ENCODE measurements at regions not wholly inside any gene's neighbourhood (a gene's known extent, or its start where the extent isn't known, plus 50 kb on each side); places are given as distances from the start of the nearest gene placed in this dataset.

DNA sequence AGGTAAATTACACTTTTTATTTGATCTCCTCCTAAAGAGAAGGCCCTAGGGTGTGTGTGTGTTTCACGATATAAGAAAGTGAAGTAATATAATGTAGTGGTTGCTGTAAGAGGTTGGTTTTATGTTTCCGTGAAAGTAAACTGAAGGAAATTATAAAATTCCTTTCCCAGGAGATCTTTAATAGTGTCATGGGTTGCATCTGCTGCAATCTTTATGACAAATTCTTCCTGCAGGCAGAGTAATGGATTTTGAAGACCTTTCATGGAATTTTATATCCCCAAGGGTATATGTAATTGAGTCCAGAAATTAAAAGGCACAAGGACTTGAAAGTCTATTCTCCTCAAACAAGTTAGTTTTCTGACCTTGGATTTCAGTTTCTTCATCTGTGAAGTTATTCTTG, 538.6 kb downstream of the ANKRD50 start:
- H3K9me3 ChIP-seq (ENCODE audit: insufficient read depth, low read length) = no peaks in the 10 kb centered on the region
- H3K4me1 ChIP-seq (ENCODE audit: insufficient read depth, insufficient read length) = no peaks in the 10 kb centered on the region
- no peak overlapping the region for H3K4me3 ChIP-seq (ENCODE audit: insufficient read length, low read depth)
- TF ChIP-seq ZNF274 (IDR thresholded peaks at IDR 0.05; ENCODE audit: low read depth, low read length) = no peak
- no peaks in the 10 kb centered on the region for H3K27me3 ChIP-seq (ENCODE audit: insufficient read depth, insufficient read length)
- no peaks in the 10 kb centered on the region for H3K36me3 ChIP-seq (ENCODE audit: insufficient read depth, insufficient read length, low read length)
- DNase-seq (ENCODE audit: low read depth, low spot score) = no peak
- no peak overlapping the region for H3K9ac ChIP-seq (ENCODE audit: insufficient read length, low read depth)

- H3K9me3 ChIP-seq (ENCODE audit: insufficient read depth, low read length) = no peaks in the 10 kb centered on the region
- H3K9ac ChIP-seq (ENCODE audit: insufficient read length, low read depth) = no peak overlapping the region
- no peak overlapping the region for H3K4me3 ChIP-seq (ENCODE audit: insufficient read length, low read depth)
- H3K36me3 ChIP-seq (ENCODE audit: insufficient read depth, insufficient read length, low read length) = no peaks in the 10 kb centered on the region
- TF ChIP-seq ZNF274 (IDR thresholded peaks at IDR 0.05; ENCODE audit: low read depth, low read length) = no peak
- no peak for TF ChIP-seq SUZ12 (IDR thresholded peaks at IDR 0.05; ENCODE audit: extremely low read depth, insufficient read depth, insufficient read length)
- no peak for TF ChIP-seq YY1 (IDR thresholded peaks at IDR 0.05; ENCODE audit: insufficient read depth, insufficient read length)
- no peaks in the 10 kb centered on the region for H3K4me1 ChIP-seq (ENCODE audit: insufficient read depth, insufficient read length)
- DNase-seq (ENCODE audit: low read depth, low spot score) = no peak
- H3K27me3 ChIP-seq (ENCODE audit: insufficient read depth, insufficient read length) = no peaks in the 10 kb centered on the region
Observed at GRCh38 chr4:124177647-124178425, 534.7 kb downstream of the ANKRD50 start.

DNA sequence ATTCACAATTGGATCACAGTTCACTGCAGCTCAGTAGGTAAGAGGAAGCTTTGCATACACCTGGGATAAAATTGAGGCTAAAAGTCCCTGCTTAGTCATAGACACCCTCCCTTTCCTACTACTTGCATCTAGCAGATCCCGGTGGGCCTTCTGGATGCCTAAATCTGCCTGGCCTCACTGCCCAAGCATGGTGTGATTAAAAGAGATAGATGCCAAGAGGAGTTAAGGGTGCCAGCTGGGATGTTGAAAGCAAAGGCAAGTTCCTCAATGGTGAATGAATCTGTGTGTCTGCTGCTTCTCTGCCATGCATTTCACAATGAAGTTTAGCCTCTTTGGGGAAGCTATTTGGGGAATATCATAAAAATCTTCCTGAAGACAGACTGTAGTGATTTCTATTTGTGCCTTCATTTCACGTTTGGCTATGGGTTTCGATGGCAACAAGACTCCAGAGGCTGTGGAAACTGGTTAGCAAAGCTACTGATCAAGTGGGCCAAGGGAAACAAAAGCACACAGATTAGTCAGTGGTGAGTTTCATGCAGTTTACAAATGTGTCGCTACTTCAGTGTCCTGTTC, 534.0 kb downstream of the ANKRD50 start:
- TF ChIP-seq SUZ12 (IDR thresholded peaks at IDR 0.05; ENCODE audit: extremely low read depth, insufficient read depth, insufficient read length) = no peak
- TF ChIP-seq ZNF274 (IDR thresholded peaks at IDR 0.05; ENCODE audit: low read depth, low read length) = no peak
- no peak for TF ChIP-seq YY1 (IDR thresholded peaks at IDR 0.05; ENCODE audit: insufficient read depth, insufficient read length)
- no peak for DNase-seq (ENCODE audit: low read depth, low spot score)
- H3K36me3 ChIP-seq (ENCODE audit: insufficient read depth, insufficient read length, low read length) = no peaks in the 10 kb centered on the region

GRCh38 chr4:124179506-124180186, 532.9 kb downstream of the ANKRD50 start:
- H3K4me3 ChIP-seq (ENCODE audit: insufficient read length, low read depth) = no peak overlapping the region
- DNase-seq (ENCODE audit: low read depth, low spot score) = no peak
- no peaks in the 10 kb centered on the region for H3K27me3 ChIP-seq (ENCODE audit: insufficient read depth, insufficient read length)
- TF ChIP-seq YY1 (IDR thresholded peaks at IDR 0.05; ENCODE audit: insufficient read depth, insufficient read length) (no peak), ZNF274 (IDR thresholded peaks at IDR 0.05; ENCODE audit: low read depth, low read length) (no peak), SUZ12 (IDR thresholded peaks at IDR 0.05; ENCODE audit: extremely low read depth, insufficient read depth, insufficient read length) (no peak)
- H3K9ac ChIP-seq (ENCODE audit: insufficient read length, low read depth) = no peak overlapping the region
- H3K4me1 ChIP-seq (ENCODE audit: insufficient read depth, insufficient read length) = no peaks in the 10 kb centered on the region
- H3K9me3 ChIP-seq (ENCODE audit: insufficient read depth, low read length) = no peaks in the 10 kb centered on the region
- no peaks in the 10 kb centered on the region for H3K36me3 ChIP-seq (ENCODE audit: insufficient read depth, insufficient read length, low read length)

More for the DNA sequence above, 534.0 kb downstream of the ANKRD50 start:
- Histone ChIP-seq H3K4me3 (ENCODE audit: insufficient read length, low read depth) (no peak overlapping the region), H3K9ac (ENCODE audit: insufficient read length, low read depth) (no peak overlapping the region), H3K27me3 (ENCODE audit: insufficient read depth, insufficient read length) (no peaks in the 10 kb centered on the region), H3K9me3 (ENCODE audit: insufficient read depth, low read length) (no peaks in the 10 kb centered on the region), H3K4me1 (ENCODE audit: insufficient read depth, insufficient read length) (no peaks in the 10 kb centered on the region)

GRCh38 chr4:124181039-124181438, 531.5 kb downstream of the ANKRD50 start:
- no peaks in the 10 kb centered on the region for H3K9me3 ChIP-seq (ENCODE audit: insufficient read depth, low read length)
- H3K36me3 ChIP-seq (ENCODE audit: insufficient read depth, insufficient read length, low read length) = no peaks in the 10 kb centered on the region
- H3K9ac ChIP-seq (ENCODE audit: insufficient read length, low read depth) = no peak overlapping the region
- no peak for DNase-seq (ENCODE audit: low read depth, low spot score)
- no peaks in the 10 kb centered on the region for H3K4me1 ChIP-seq (ENCODE audit: insufficient read depth, insufficient read length)
- no peaks in the 10 kb centered on the region for H3K27me3 ChIP-seq (ENCODE audit: insufficient read depth, insufficient read length)
- TF ChIP-seq ZNF274 (IDR thresholded peaks at IDR 0.05; ENCODE audit: low read depth, low read length) = no peak
- no peak for TF ChIP-seq SUZ12 (IDR thresholded peaks at IDR 0.05; ENCODE audit: extremely low read depth, insufficient read depth, insufficient read length)
- no peak for TF ChIP-seq YY1 (IDR thresholded peaks at IDR 0.05; ENCODE audit: insufficient read depth, insufficient read length)
- no peak overlapping the region for H3K4me3 ChIP-seq (ENCODE audit: insufficient read length, low read depth)

DNA sequence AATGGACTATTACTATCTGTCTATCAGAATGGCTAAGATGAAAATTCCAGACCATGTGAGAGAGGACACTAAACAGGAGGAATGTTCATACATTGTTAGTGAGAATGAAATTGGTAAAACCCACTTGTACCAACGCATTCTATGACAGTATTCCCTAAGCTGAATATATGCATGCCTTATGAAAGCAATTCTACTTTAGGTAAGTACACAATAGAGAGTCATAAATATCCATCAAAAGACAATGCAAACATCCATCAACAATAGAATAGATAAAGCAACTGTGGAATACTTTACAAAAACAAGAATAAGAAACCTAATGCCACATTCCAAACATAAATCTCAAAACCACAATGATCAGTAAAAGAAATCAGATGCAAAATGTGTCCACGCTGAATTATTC, 529.3 kb downstream of the ANKRD50 start:
- DNase-seq (ENCODE audit: low read depth, low spot score) = no peak
- TF ChIP-seq ZNF274 (IDR thresholded peaks at IDR 0.05; ENCODE audit: low read depth, low read length) (no peak), SUZ12 (IDR thresholded peaks at IDR 0.05; ENCODE audit: extremely low read depth, insufficient read depth, insufficient read length) (no peak), YY1 (IDR thresholded peaks at IDR 0.05; ENCODE audit: insufficient read depth, insufficient read length) (no peak)
- no peak overlapping the region for H3K9ac ChIP-seq (ENCODE audit: insufficient read length, low read depth)

GRCh38 chr4:124183926-124184325, 528.6 kb downstream of the ANKRD50 start:
- Histone ChIP-seq H3K36me3 (ENCODE audit: insufficient read depth, insufficient read length, low read length) (no peaks in the 10 kb centered on the region), H3K9ac (ENCODE audit: insufficient read length, low read depth) (no peak overlapping the region), H3K27me3 (ENCODE audit: insufficient read depth, insufficient read length) (no peaks in the 10 kb centered on the region), H3K4me1 (ENCODE audit: insufficient read depth, insufficient read length) (no peaks in the 10 kb centered on the region), H3K4me3 (ENCODE audit: insufficient read length, low read depth) (no peak overlapping the region), H3K9me3 (ENCODE audit: insufficient read depth, low read length) (no peaks in the 10 kb centered on the region)
- no peak for DNase-seq (ENCODE audit: low read depth, low spot score)
- TF ChIP-seq YY1 (IDR thresholded peaks at IDR 0.05; ENCODE audit: insufficient read depth, insufficient read length) (no peak), SUZ12 (IDR thresholded peaks at IDR 0.05; ENCODE audit: extremely low read depth, insufficient read depth, insufficient read length) (no peak), ZNF274 (IDR thresholded peaks at IDR 0.05; ENCODE audit: low read depth, low read length) (no peak)

More for the DNA sequence above, 529.3 kb downstream of the ANKRD50 start:
- H3K9me3 ChIP-seq (ENCODE audit: insufficient read depth, low read length) = no peaks in the 10 kb centered on the region
- no peaks in the 10 kb centered on the region for H3K27me3 ChIP-seq (ENCODE audit: insufficient read depth, insufficient read length)
- H3K4me3 ChIP-seq (ENCODE audit: insufficient read length, low read depth) = no peak overlapping the region
- no peaks in the 10 kb centered on the region for H3K4me1 ChIP-seq (ENCODE audit: insufficient read depth, insufficient read length)
- no peaks in the 10 kb centered on the region for H3K36me3 ChIP-seq (ENCODE audit: insufficient read depth, insufficient read length, low read length)

All from NT2/D1 (cell line).